ENCODE measurements at regions not wholly inside any gene's neighbourhood (a gene's known extent, or its start where the extent isn't known, plus 50 kb on each side); places are given as distances from the start of the nearest gene placed in this dataset.

DNA sequence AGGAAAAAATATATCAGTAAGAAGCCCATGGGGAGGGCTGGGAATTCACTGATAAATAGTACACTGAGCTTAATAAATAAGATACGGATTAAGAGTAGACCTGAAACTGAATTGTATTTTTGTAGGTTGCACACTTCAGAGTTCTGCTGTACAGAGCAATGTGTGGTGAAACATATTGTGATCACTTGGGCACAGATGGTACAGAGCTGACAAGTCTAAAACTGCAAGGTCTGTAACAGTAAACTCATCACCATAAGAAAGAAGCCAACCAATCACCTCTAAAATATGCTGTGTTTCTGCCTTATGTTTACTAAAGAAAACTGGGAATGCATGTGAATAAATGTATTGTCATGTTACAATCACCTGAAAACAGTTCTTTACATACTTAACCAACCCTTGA, 360.7 kb downstream of the MRPL39 start:
- DNase-seq (ENCODE audit: low read depth): no peak
- H3K4me3 ChIP-seq (ENCODE audit: low read depth, low read length): no peak overlapping the region
- no peak for TF ChIP-seq CTCF (conservative IDR thresholded peaks at IDR 0.05; ENCODE audit: low read depth, low read length)

GRCh38 chr21:25244735-25245134, 362.5 kb downstream of the MRPL39 start:
- TF ChIP-seq CTCF (conservative IDR thresholded peaks at IDR 0.05; ENCODE audit: low read depth, low read length): no peak
- no peak for DNase-seq (ENCODE audit: low read depth)
- H3K4me3 ChIP-seq (ENCODE audit: low read depth, low read length): no peak overlapping the region

- no peak for DNase-seq (ENCODE audit: low read depth)
- TF ChIP-seq CTCF (conservative IDR thresholded peaks at IDR 0.05; ENCODE audit: low read depth, low read length): no peak
- no peak overlapping the region for H3K4me3 ChIP-seq (ENCODE audit: low read depth, low read length)
These were observed 363.5 kb downstream of the MRPL39 start for GRCh38 chr21:25243808-25244207.

GRCh38 chr21:25240974-25241373, 366.3 kb downstream of the MRPL39 start:
- TF ChIP-seq CTCF (conservative IDR thresholded peaks at IDR 0.05; ENCODE audit: low read depth, low read length): no peak
- no peak for DNase-seq (ENCODE audit: low read depth)
- no peak overlapping the region for H3K4me3 ChIP-seq (ENCODE audit: low read depth, low read length)

GRCh38 chr21:25234857-25235801, 372.2 kb downstream of the MRPL39 start:
- TF ChIP-seq CTCF (conservative IDR thresholded peaks at IDR 0.05; ENCODE audit: low read depth, low read length): no peak
- H3K4me3 ChIP-seq (ENCODE audit: low read depth, low read length): no peak overlapping the region
- no peak for DNase-seq (ENCODE audit: low read depth)

GRCh38 chr21:25220954-25221353, 386.3 kb downstream of the MRPL39 start:
- no peak for TF ChIP-seq CTCF (conservative IDR thresholded peaks at IDR 0.05; ENCODE audit: low read depth, low read length)
- DNase-seq (ENCODE audit: low read depth): no peak
- no peak overlapping the region for H3K4me3 ChIP-seq (ENCODE audit: low read depth, low read length)

- no peak for DNase-seq (ENCODE audit: low read depth)
- H3K4me3 ChIP-seq (ENCODE audit: low read depth, low read length): no peak overlapping the region
- TF ChIP-seq CTCF (conservative IDR thresholded peaks at IDR 0.05; ENCODE audit: low read depth, low read length): no peak
These were observed 387.1 kb downstream of the MRPL39 start for GRCh38 chr21:25220169-25220568.
